ENCODE measurements at regions not wholly inside any gene's neighbourhood (a gene's known extent, or its start where the extent isn't known, plus 50 kb on each side); places are given as distances from the start of the nearest gene placed in this dataset.
"Not testable (repeated sequence)": the region's sequence is repeated elsewhere in the genome, so short reads cannot be mapped to it uniquely, and the experiment has no call there.

DNA sequence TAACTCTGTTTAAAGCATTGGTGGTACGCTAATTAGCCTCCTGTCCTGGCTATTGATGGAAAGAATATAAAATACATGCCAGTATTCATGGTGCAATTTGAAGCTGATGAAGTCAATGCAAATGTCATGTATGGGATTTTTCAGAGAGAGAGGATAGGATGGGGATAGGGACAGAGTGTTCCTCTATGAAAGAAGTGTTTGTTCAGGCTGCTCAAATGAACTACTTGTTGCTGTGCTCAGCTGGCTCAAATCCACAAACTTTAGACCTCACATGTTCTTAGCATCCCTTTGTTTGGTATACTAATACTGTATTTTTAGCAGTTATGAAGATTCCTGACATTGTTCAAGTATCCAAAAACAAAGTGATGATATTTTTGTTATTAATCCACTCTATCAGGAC is 116.5 kb downstream of the SLITRK1 start:
- no peak overlapping the region for H3K9ac ChIP-seq (ENCODE audit: insufficient read depth, low read length, poor library complexity, severe bottlenecking)
- no peaks in the 10 kb centered on the region for H3K79me2 ChIP-seq (ENCODE audit: insufficient read depth, low read length)
- Mint-ChIP-seq H3K27ac (no peak overlapping the region), H3K27me3 (ENCODE audit: low read depth in 3 of 3) (no peaks in the 10 kb centered on the region), H3K4me1 (no peaks in the 10 kb centered on the region), H3K36me3 (no peaks in the 10 kb centered on the region), H3K4me3 (no peak overlapping the region), H3K9me3 (peaks cover 0 to 10% (median 1%) of the 10 kb centered on the region in 7 donors)
- 75% methylated on average over 1 of the region's 1 CpG for WGBS (ENCODE audit: insufficient coverage)
- no peak for DNase-seq
- H3K9me3 ChIP-seq (replicated peaks in 1 of 2; ENCODE audit: control insufficient read depth in 1 of 2, insufficient read depth in 1 of 2, low read length in 2 of 2): no peaks in the 10 kb centered on the region
- intact Hi-C loops (cut with micrococcal nuclease): no loop called here
- no peak overlapping the region for H3K4me2 ChIP-seq (replicated peaks; ENCODE audit: extremely low read depth, low read length, poor library complexity, severe bottlenecking)
- no peaks in the 10 kb centered on the region for H3K4me1 ChIP-seq (ENCODE audit: control insufficient read depth in 1 of 2, insufficient read depth in 2 of 2, low read length in 2 of 2)
- H3K27me3 ChIP-seq (ENCODE audit: control insufficient read depth in 2 of 2, insufficient read depth in 2 of 2, low read length in 2 of 2): no peaks in the 10 kb centered on the region
- H4K20me1 ChIP-seq (ENCODE audit: insufficient read depth, low read length): no peaks in the 10 kb centered on the region
- no peak overlapping the region for H2AFZ ChIP-seq (ENCODE audit: insufficient read depth, low read depth, low read length, poor library complexity, severe bottlenecking)
- H3K36me3 ChIP-seq (replicated peaks in 1 of 2; ENCODE audit: control insufficient read depth in 1 of 2, insufficient read depth in 2 of 2, low read length in 2 of 2): no peaks in the 10 kb centered on the region
- H3K4me3 ChIP-seq (replicated peaks in 1 of 3; ENCODE audit: low read depth in 2 of 3, low read length in 3 of 3): no peak overlapping the region
- no peak overlapping the region for H3K27ac ChIP-seq (ENCODE audit: low read depth in 1 of 2, low read length in 2 of 2)
- TF ChIP-seq, protein P1, sequence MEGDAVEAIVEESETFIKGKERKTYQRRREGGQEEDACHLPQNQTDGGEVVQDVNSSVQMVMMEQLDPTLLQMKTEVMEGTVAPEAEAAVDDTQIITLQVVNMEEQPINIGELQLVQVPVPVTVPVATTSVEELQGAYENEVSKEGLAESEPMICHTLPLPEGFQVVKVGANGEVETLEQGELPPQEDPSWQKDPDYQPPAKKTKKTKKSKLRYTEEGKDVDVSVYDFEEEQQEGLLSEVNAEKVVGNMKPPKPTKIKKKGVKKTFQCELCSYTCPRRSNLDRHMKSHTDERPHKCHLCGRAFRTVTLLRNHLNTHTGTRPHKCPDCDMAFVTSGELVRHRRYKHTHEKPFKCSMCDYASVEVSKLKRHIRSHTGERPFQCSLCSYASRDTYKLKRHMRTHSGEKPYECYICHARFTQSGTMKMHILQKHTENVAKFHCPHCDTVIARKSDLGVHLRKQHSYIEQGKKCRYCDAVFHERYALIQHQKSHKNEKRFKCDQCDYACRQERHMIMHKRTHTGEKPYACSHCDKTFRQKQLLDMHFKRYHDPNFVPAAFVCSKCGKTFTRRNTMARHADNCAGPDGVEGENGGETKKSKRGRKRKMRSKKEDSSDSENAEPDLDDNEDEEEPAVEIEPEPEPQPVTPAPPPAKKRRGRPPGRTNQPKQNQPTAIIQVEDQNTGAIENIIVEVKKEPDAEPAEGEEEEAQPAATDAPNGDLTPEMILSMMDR (IDR thresholded peaks at IDR 0.05): no peak

DNA sequence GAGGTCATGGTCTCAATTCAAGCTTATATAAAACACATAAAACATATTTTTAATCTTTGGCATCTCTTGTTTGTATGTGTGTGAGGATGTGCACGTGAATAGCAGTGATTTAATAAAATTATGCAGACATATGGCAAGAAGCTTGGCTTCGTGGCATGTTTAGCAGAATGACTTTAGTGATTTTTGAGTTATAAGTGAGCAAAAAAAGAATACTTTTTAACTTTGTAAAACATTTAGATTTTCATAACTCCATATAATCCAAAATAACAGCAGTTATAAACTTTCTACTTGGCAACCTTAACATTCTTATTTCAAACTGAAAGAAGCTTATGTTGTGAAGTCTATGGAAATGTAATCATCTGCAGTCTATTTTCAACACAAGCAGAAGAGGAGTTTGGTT is 120.6 kb downstream of the SLITRK1 start:
- Histone ChIP-seq H3K4me3 (replicated peaks in 1 of 3; ENCODE audit: low read depth in 2 of 3, low read length in 3 of 3) (no peak overlapping the region), H3K79me2 (ENCODE audit: insufficient read depth, low read length) (no peaks in the 10 kb centered on the region), H3K4me2 (replicated peaks; ENCODE audit: extremely low read depth, low read length, poor library complexity, severe bottlenecking) (no peak overlapping the region), H3K4me1 (ENCODE audit: control insufficient read depth in 1 of 2, insufficient read depth in 2 of 2, low read length in 2 of 2) (no peaks in the 10 kb centered on the region), H3K9ac (ENCODE audit: insufficient read depth, low read length, poor library complexity, severe bottlenecking) (no peak overlapping the region), H3K27ac (ENCODE audit: low read depth in 1 of 2, low read length in 2 of 2) (no peak overlapping the region), H3K9me3 (replicated peaks in 1 of 2; ENCODE audit: control insufficient read depth in 1 of 2, insufficient read depth in 1 of 2, low read length in 2 of 2) (no peaks in the 10 kb centered on the region), H2AFZ (ENCODE audit: insufficient read depth, low read depth, low read length, poor library complexity, severe bottlenecking) (no peak overlapping the region), H4K20me1 (ENCODE audit: insufficient read depth, low read length) (no peaks in the 10 kb centered on the region), H3K27me3 (ENCODE audit: control insufficient read depth in 2 of 2, insufficient read depth in 2 of 2, low read length in 2 of 2) (no peaks in the 10 kb centered on the region), H3K36me3 (replicated peaks in 1 of 2; ENCODE audit: control insufficient read depth in 1 of 2, insufficient read depth in 2 of 2, low read length in 2 of 2) (no peaks in the 10 kb centered on the region)
- TF ChIP-seq, protein P1 (IDR thresholded peaks at IDR 0.05): no peak
- Mint-ChIP-seq H3K4me3 (no peak overlapping the region), H3K27ac (no peak overlapping the region), H3K27me3 (ENCODE audit: low read depth in 3 of 3) (no peaks in the 10 kb centered on the region), H3K36me3 (no peaks in the 10 kb centered on the region), H3K9me3 (peaks cover 2 to 12% (median 8%) of the 10 kb centered on the region in 7 donors), H3K4me1 (no peaks in the 10 kb centered on the region)
- WGBS (ENCODE audit: insufficient coverage): no CpG with 5 or more reads among the region's 2 CpGs
- no peak for DNase-seq
- intact Hi-C loops (cut with micrococcal nuclease): no loop called here

DNA sequence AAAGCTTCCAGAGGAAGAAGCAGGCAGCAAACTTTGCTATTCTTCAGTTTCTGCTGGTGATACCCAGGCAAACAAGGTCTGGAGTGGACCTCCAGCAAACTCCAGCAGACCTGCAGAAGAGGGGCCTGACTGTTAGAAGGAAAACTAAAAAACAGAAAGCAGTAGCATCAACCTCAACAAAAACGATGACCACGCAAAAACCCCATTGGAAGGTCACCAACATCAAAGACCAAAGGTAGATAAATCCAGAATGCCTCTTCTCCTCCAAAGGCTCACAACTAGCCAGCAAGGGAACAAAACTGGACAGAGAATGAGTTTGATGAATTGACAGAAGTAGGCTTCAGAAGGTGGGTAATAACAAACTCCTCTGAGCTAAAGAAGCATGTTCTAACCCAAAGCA is 127.1 kb downstream of the SLITRK1 start:
- H3K4me2 ChIP-seq (replicated peaks; ENCODE audit: extremely low read depth, low read length, poor library complexity, severe bottlenecking); H3K4me1 ChIP-seq (ENCODE audit: control insufficient read depth in 1 of 2, insufficient read depth in 2 of 2, low read length in 2 of 2); DNase-seq; H3K27me3 Mint-ChIP-seq (ENCODE audit: low read depth in 3 of 3); H3K4me3 Mint-ChIP-seq; H3K27ac ChIP-seq (ENCODE audit: low read depth in 1 of 2, low read length in 2 of 2); H3K4me1 Mint-ChIP-seq; H3K4me3 ChIP-seq (replicated peaks in 1 of 3; ENCODE audit: low read depth in 2 of 3, low read length in 3 of 3); H3K79me2 ChIP-seq (ENCODE audit: insufficient read depth, low read length); H3K9ac ChIP-seq (ENCODE audit: insufficient read depth, low read length, poor library complexity, severe bottlenecking); H3K27ac Mint-ChIP-seq; H3K27me3 ChIP-seq (ENCODE audit: control insufficient read depth in 2 of 2, insufficient read depth in 2 of 2, low read length in 2 of 2); H4K20me1 ChIP-seq (ENCODE audit: insufficient read depth, low read length); H3K36me3 Mint-ChIP-seq; H3K36me3 ChIP-seq (replicated peaks in 1 of 2; ENCODE audit: control insufficient read depth in 1 of 2, insufficient read depth in 2 of 2, low read length in 2 of 2); H2AFZ ChIP-seq (ENCODE audit: insufficient read depth, low read depth, low read length, poor library complexity, severe bottlenecking); intact Hi-C loops (cut with micrococcal nuclease): not testable (repeated sequence)
- WGBS (ENCODE audit: insufficient coverage): no CpG with 5 or more reads among the region's 2 CpGs
- peaks cover 10 to 32% (median 22%) of the 10 kb centered on the region in 7 donors for H3K9me3 Mint-ChIP-seq
- peaks cover 14 to 16% of the 10 kb centered on the region in 2 donors for H3K9me3 ChIP-seq (replicated peaks in 1 of 2; ENCODE audit: control insufficient read depth in 1 of 2, insufficient read depth in 1 of 2, low read length in 2 of 2)

All from CD14-positive monocyte (primary cell).